ENCODE measurements at regions not wholly inside any gene's neighbourhood (a gene's known extent, or its start where the extent isn't known, plus 50 kb on each side); places are given as distances from the start of the nearest gene placed in this dataset.
"Not testable (repeated sequence)": the region's sequence is repeated elsewhere in the genome, so short reads cannot be mapped to it uniquely, and the experiment has no call there.

GRCh38 chr7:91713669-91714068 is 166.8 kb downstream of the MTERF1 start:
- peak; percentile 47 for FAIRE-seq

GRCh38 chr7:91717681-91718470 is 162.6 kb downstream of the MTERF1 start:
- FAIRE-seq, result no peak

- no peak for FAIRE-seq
These were observed 161.5 kb downstream of the MTERF1 start for GRCh38 chr7:91719008-91719407.

GRCh38 chr7:91720260-91720937 is 160.1 kb downstream of the MTERF1 start:
- no peak for FAIRE-seq

- no peak for FAIRE-seq
These were observed 157.7 kb downstream of the MTERF1 start for GRCh38 chr7:91722831-91723230.

GRCh38 chr7:91729046-91729445 is 151.5 kb downstream of the MTERF1 start:
- not testable (repeated sequence) for FAIRE-seq

GRCh38 chr7:91731976-91732375 is 148.5 kb downstream of the MTERF1 start:
- no peak for FAIRE-seq

GRCh38 chr7:91749418-91749817 is 131.1 kb downstream of the MTERF1 start:
- FAIRE-seq, result no peak

- FAIRE-seq, result no peak
These were observed 130.4 kb downstream of the MTERF1 start for GRCh38 chr7:91750091-91750490.

GRCh38 chr7:91752102-91752501 is 128.4 kb downstream of the MTERF1 start:
- no peak for FAIRE-seq

GRCh38 chr7:91754280-91754679 is 126.2 kb downstream of the MTERF1 start:
- not testable (repeated sequence) for FAIRE-seq

GRCh38 chr7:91755121-91755520 is 125.4 kb downstream of the MTERF1 start:
- not testable (repeated sequence) for FAIRE-seq

GRCh38 chr7:91759205-91759863 is 121.2 kb downstream of the MTERF1 start:
- FAIRE-seq, result no peak

- no peak for FAIRE-seq
These were observed 112.7 kb downstream of the MTERF1 start for GRCh38 chr7:91767820-91768219.

- FAIRE-seq, result no peak
These were observed 109.1 kb downstream of the MTERF1 start for GRCh38 chr7:91771394-91771793.

GRCh38 chr7:91771921-91772815 is 108.3 kb downstream of the MTERF1 start:
- FAIRE-seq, result no peak

GRCh38 chr7:91776171-91776570 is 104.3 kb downstream of the MTERF1 start:
- FAIRE-seq, result no peak

- FAIRE-seq, result no peak
These were observed 103.0 kb downstream of the MTERF1 start for GRCh38 chr7:91777522-91777921.

GRCh38 chr7:91778416-91778815 is 102.1 kb downstream of the MTERF1 start:
- FAIRE-seq, result no peak

- no peak for FAIRE-seq
These were observed 100.0 kb downstream of the MTERF1 start for GRCh38 chr7:91780521-91780920.

GRCh38 chr7:91784469-91784868 is 96.0 kb downstream of the MTERF1 start:
- peak; percentile 97 for FAIRE-seq

GRCh38 chr7:91787931-91788330 is 92.6 kb downstream of the MTERF1 start:
- FAIRE-seq, result no peak

- no peak for FAIRE-seq
These were observed 91.4 kb downstream of the MTERF1 start for GRCh38 chr7:91789086-91789485.

Data from islet of Langerhans (tissue), 1 donor.